ENCODE measurements at regions not wholly inside any gene's neighbourhood (a gene's known extent, or its start where the extent isn't known, plus 50 kb on each side); places are given as distances from the start of the nearest gene placed in this dataset.

DNA sequence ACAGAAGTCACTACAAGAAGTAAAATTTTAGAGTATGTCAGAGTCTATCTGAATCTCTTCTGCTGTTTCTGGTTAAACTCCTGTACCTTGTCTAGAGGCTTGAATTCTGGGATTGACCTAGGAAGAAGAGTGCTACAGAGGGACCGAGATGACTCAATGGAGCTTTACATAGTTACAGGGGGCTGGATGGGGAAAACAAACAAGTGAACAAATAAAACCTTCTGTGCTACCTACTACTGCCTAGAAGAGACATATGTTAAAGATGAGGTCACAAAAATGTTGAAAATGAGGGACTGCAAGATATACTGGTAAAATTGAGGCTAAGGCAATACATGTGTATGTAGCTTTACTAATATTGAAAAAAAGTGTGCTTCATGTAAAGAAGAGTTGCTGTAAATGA, 265.4 kb upstream of the TFPI start:
- TF ChIP-seq CREB5 (CRISPR knock-in tag; IDR thresholded peaks at IDR 0.05; ENCODE audit: low read depth) (no peak), TOX (CRISPR knock-in tag; IDR thresholded peaks at IDR 0.05; ENCODE audit: borderline replicate concordance) (no peak), ZNF565 (CRISPR knock-in tag; conservative IDR thresholded peaks at IDR 0.05; ENCODE audit: low read depth) (no peak), SNAI2 (CRISPR knock-in tag; IDR thresholded peaks at IDR 0.05) (no peak)

Measured in SK-N-SH treated with all-trans-retinoic acid at 6 μM for 48 hours (cell line).